Osteoblast (primary cell): ENCODE measurements at regions not wholly inside any gene's neighbourhood (a gene's known extent, or its start where the extent isn't known, plus 50 kb on each side); places are given as distances from the start of the nearest gene placed in this dataset.

ENCODE experiments used
- DNase-seq: peaks from one replicate; pipeline ENCODE4 v3.0.0; 2011; ENCODE audit warnings: low spot score, mixed read lengths; ENCODE audit not compliant: insufficient read length; ENCODE audit errors: missing footprints
- H2AFZ ChIP-seq: 2 replicates; pipeline ENCODE4 v1.6.0; 2011; ENCODE audit warnings: mild to moderate bottlenecking, low read length
- H3K27ac ChIP-seq: 2 replicates; pipeline ENCODE4 v1.5.1; 2011; ENCODE audit warnings: mild to moderate bottlenecking, low read depth, low read length, moderate library complexity
- H3K27me3 ChIP-seq: 2 replicates; pipeline ENCODE4 v1.6.0; 2012; ENCODE audit warnings: mild to moderate bottlenecking, control low read depth, inconsistent platforms, low read length, moderate library complexity; ENCODE audit not compliant: insufficient read depth
- H3K36me3 ChIP-seq: 2 replicates; pipeline ENCODE4 v1.5.1; 2011; ENCODE audit warnings: mild to moderate bottlenecking, low read length, control low read depth, moderate library complexity; ENCODE audit not compliant: insufficient read depth
- H3K4me1 ChIP-seq: 2 replicates; pipeline ENCODE4 v1.5.1; 2011; ENCODE audit warnings: mild to moderate bottlenecking, low read length, control low read depth, moderate library complexity; ENCODE audit not compliant: insufficient read depth
- H3K4me2 ChIP-seq: 2 replicates; pipeline ENCODE4 v1.6.0; 2011; ENCODE audit warnings: mild to moderate bottlenecking, low read length; ENCODE audit not compliant: insufficient read depth
- H3K4me3 ChIP-seq: fragments of 200-600 bp; sonication (generic); 3 replicates; pipeline ENCODE4 v1.5.1; 2012; ENCODE audit warnings: mild to moderate bottlenecking, low read length, inconsistent platforms; ENCODE audit not compliant: insufficient read depth
- H3K79me2 ChIP-seq: 2 replicates; pipeline ENCODE4 v1.6.0; 2012; ENCODE audit warnings: mild to moderate bottlenecking, low read length, control low read depth, inconsistent platforms; ENCODE audit not compliant: insufficient read depth
- H3K9me3 ChIP-seq: 2 replicates; pipeline ENCODE4 v1.5.1; 2011; ENCODE audit warnings: low read depth, low read length, control low read depth
- H4K20me1 ChIP-seq: 2 replicates; pipeline ENCODE4 v1.6.0; 2012; ENCODE audit warnings: mild to moderate bottlenecking, low read length, control low read depth; ENCODE audit not compliant: insufficient read depth
- CTCF ChIP-seq: IDR thresholded peaks from 2 replicates; pipeline ENCODE4 v1.5.1; 2011; ENCODE audit warnings: mild to moderate bottlenecking, low read depth, low read length, moderate library complexity; ENCODE audit errors: extremely low read depth

DNA sequence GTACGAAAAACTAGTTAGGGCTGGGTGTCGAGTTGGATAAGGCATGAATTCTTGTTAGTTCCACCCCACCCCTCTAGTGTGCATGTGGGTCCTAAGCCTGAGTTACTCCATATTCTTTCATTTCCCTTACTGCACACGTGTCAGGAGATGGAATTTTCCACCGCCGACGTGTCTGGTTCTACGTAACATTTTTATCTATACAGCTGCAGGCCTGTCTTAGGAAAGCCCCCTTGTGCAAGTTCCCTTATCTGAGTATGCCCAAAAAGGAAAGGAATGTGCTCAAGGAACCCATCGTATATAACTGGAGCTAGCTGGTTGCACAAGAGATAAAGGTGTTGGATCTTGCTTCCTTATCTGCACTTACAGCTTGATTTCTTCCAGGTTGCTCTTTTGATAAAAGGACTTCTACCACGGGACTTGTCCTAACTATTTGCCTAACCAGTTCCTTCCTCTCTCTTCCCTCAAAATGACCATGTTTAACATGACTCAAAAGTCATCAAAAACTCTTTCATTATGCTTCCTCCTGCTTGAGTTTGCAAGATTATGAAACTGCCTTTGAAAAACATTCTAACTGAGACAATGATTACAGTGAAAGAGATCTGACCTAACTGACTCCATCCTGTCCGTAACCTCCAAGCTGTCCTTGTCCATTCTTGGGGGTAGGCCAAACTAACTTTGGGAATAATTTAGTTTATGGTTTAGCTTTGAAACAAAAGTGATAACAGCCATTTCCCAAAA is 181.4 kb downstream of the AKR1D1 start:
- Histone ChIP-seq H4K20me1 (no peaks in the 10 kb centered on the region), H3K27ac (no peak overlapping the region), H3K79me2 (no peaks in the 10 kb centered on the region), H3K36me3 (no peaks in the 10 kb centered on the region), H3K9me3 (no peaks in the 10 kb centered on the region), H3K4me2 (no peak overlapping the region), H3K4me1 (no peaks in the 10 kb centered on the region), H3K27me3 (no peaks in the 10 kb centered on the region), H2AFZ (no peak overlapping the region), H3K4me3 (no peak overlapping the region)
- TF ChIP-seq CTCF = no peak
- DNase-seq = no peak

DNA sequence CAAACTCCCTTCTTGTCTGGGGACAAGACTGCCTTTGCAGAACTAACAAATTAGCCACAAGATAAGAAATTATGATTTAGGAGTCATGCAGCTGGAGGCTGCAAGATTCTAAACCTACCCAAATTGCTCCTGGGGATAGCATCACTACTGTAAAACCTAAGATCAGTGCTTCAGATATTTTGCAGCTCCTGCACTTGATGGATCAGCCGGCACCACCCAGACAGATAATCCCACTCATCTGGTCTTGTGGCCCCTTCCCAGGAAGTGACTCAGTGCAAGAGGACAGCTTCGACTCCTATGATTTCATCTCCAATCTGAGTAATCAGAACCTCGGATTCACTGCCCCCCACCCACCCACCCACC is 181.9 kb downstream of the AKR1D1 start:
- Histone ChIP-seq H4K20me1 (no peaks in the 10 kb centered on the region), H3K9me3 (no peaks in the 10 kb centered on the region), H3K4me1 (no peaks in the 10 kb centered on the region), H3K36me3 (no peaks in the 10 kb centered on the region), H2AFZ (no peak overlapping the region), H3K4me3 (no peak overlapping the region), H3K27me3 (no peaks in the 10 kb centered on the region), H3K79me2 (no peaks in the 10 kb centered on the region), H3K4me2 (no peak overlapping the region), H3K27ac (no peak overlapping the region)
- no peak for DNase-seq
- TF ChIP-seq CTCF = no peak

GRCh38 chr7:138259675-138260074 is 183.4 kb downstream of the AKR1D1 start:
- Histone ChIP-seq H3K27ac (no peak overlapping the region), H3K9me3 (no peaks in the 10 kb centered on the region), H3K4me2 (no peak overlapping the region), H2AFZ (no peak overlapping the region), H3K27me3 (no peaks in the 10 kb centered on the region), H3K4me3 (no peak overlapping the region), H3K4me1 (no peaks in the 10 kb centered on the region), H3K36me3 (no peaks in the 10 kb centered on the region), H4K20me1 (no peaks in the 10 kb centered on the region), H3K79me2 (no peaks in the 10 kb centered on the region)
- no peak for TF ChIP-seq CTCF
- DNase-seq = no peak

DNA sequence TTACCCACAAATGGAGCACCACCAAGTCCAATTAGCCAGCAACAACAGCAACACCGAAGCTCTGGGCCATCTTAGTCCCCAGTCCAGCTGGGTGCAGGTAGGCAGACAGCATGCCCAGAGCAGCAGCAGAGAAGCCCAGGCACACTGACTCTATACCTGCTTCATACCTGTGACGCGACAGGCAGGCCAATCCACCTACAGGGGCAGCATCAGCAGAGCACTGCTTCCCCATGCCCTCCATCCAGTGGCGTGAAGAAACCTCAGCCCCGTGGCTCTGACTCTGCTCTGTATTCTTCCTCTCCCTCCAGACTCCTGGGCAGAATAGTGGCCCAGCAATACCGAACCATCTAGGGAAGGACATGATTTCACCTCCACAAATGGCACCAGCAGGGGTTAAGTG is 191.7 kb downstream of the AKR1D1 start:
- H3K79me2 ChIP-seq = no peaks in the 10 kb centered on the region
- H3K4me2 ChIP-seq = no peak overlapping the region
- H4K20me1 ChIP-seq = no peaks in the 10 kb centered on the region
- no peaks in the 10 kb centered on the region for H3K4me1 ChIP-seq
- no peak overlapping the region for H2AFZ ChIP-seq
- no peak for TF ChIP-seq CTCF
- no peaks in the 10 kb centered on the region for H3K36me3 ChIP-seq
- H3K27ac ChIP-seq = no peak overlapping the region
- no peak overlapping the region for H3K4me3 ChIP-seq
- H3K27me3 ChIP-seq = no peaks in the 10 kb centered on the region
- H3K9me3 ChIP-seq = no peaks in the 10 kb centered on the region
- no peak for DNase-seq
